Brain microvascular endothelial cell (primary cell): ENCODE measurements at regions not wholly inside any gene's neighbourhood (a gene's known extent, or its start where the extent isn't known, plus 50 kb on each side); places are given as distances from the start of the nearest gene placed in this dataset.
A peak's percentile ranks its signal among the peaks of the same experiment; 100 is the strongest.

Experiments used
- DNase-seq: peaks from one replicate; pipeline ENCODE4 v3.0.0-alpha.2; 2020
- H3K27ac ChIP-seq: fragments of 250-450 bp; sonication (Bioruptor Pico); 2 replicates; pipeline ENCODE4 v1.5.1; 2020; ENCODE audit warnings: mild to moderate bottlenecking, moderate library complexity
- H3K27me3 ChIP-seq: fragments of 250-450 bp; sonication (Bioruptor Pico); replicated peaks from 2 replicates; pipeline ENCODE4 v1.5.1; 2020; ENCODE audit warnings: mild to moderate bottlenecking
- H3K36me3 ChIP-seq: fragments of 250-450 bp; sonication (Bioruptor Pico); replicated peaks from 2 replicates; pipeline ENCODE4 v1.5.1; 2020; ENCODE audit warnings: mild to moderate bottlenecking
- H3K4me3 ChIP-seq: 2 replicates; pipeline ENCODE4 v1.5.1; 2011; ENCODE audit warnings: low read depth, mild to moderate bottlenecking, control low read depth, low read length, moderate library complexity
- CTCF ChIP-seq: IDR thresholded peaks from 2 replicates; pipeline ENCODE4 v1.5.1; 2011; ENCODE audit warnings: low read depth, mild to moderate bottlenecking, moderate library complexity, low read length, control low read depth, inconsistent platforms; ENCODE audit errors: missing control alignments
- in situ Hi-C: cut with HindIII; loops from 2 replicates; pipeline ENCODE4 v1.10.0; 2017; ENCODE audit warnings: low sequenced_read_pairs, low pct_ligation_motif_present

- Histone ChIP-seq H3K27ac (no peak overlapping the region), H3K4me3 (no peak overlapping the region), H3K27me3 (no peaks in the 10 kb centered on the region), H3K36me3 (no peaks in the 10 kb centered on the region)
- in situ Hi-C loops = no loop called here
- no peak for TF ChIP-seq CTCF
- DNase-seq = no peak
Observed at GRCh38 chr6:3515669-3516068, 58.8 kb upstream of the SLC22A23 start.

- in situ Hi-C loops = no loop called here
- Histone ChIP-seq H3K27ac (no peak overlapping the region), H3K4me3 (no peak overlapping the region), H3K36me3 (no peaks in the 10 kb centered on the region), H3K27me3 (no peaks in the 10 kb centered on the region)
- no peak for DNase-seq
- TF ChIP-seq CTCF = no peak
Observed at GRCh38 chr6:3513416-3513815, 56.6 kb upstream of the SLC22A23 start.

GRCh38 chr6:3512832-3513231 lies 56.0 kb upstream of the SLC22A23 start:
- Histone ChIP-seq H3K36me3 (no peaks in the 10 kb centered on the region), H3K27me3 (no peaks in the 10 kb centered on the region), H3K27ac (no peak overlapping the region), H3K4me3 (no peak overlapping the region)
- no peak for TF ChIP-seq CTCF
- in situ Hi-C loops = no loop called here
- no peak for DNase-seq

- in situ Hi-C loops = no loop called here
- Histone ChIP-seq H3K27me3 (no peaks in the 10 kb centered on the region), H3K36me3 (no peaks in the 10 kb centered on the region), H3K4me3 (no peak overlapping the region), H3K27ac (no peak overlapping the region)
- no peak for TF ChIP-seq CTCF
- DNase-seq = no peak
Observed at GRCh38 chr6:3510617-3511016, 53.8 kb upstream of the SLC22A23 start.

GRCh38 chr6:3510178-3510577 lies 53.3 kb upstream of the SLC22A23 start:
- in situ Hi-C loops = no loop called here
- DNase-seq = no peak
- Histone ChIP-seq H3K36me3 (no peaks in the 10 kb centered on the region), H3K27ac (no peak overlapping the region), H3K27me3 (no peaks in the 10 kb centered on the region), H3K4me3 (no peak overlapping the region)
- no peak for TF ChIP-seq CTCF

- DNase-seq = peak; percentile 39
- no peaks in the 10 kb centered on the region for H3K27me3 ChIP-seq
- in situ Hi-C loops = no loop called here
- no peak overlapping the region for H3K4me3 ChIP-seq
- TF ChIP-seq CTCF = no peak
- no peaks in the 10 kb centered on the region for H3K36me3 ChIP-seq
- H3K27ac ChIP-seq = no peak overlapping the region
Observed at GRCh38 chr6:3509336-3509735, 52.5 kb upstream of the SLC22A23 start.
